ENCODE measurements at regions not wholly inside any gene's neighbourhood (a gene's known extent, or its start where the extent isn't known, plus 50 kb on each side); places are given as distances from the start of the nearest gene placed in this dataset.
A peak's percentile ranks its signal among the peaks of the same experiment; 100 is the strongest.
"Not testable (repeated sequence)": the region's sequence is repeated elsewhere in the genome, so short reads cannot be mapped to it uniquely, and the experiment has no call there.

GRCh38 chr19:22545751-22546150 is 88.4 kb upstream of the ZNF492 start:
- DNase-seq (ENCODE audit: low spot score), result peak; percentile 62

GRCh38 chr19:22533761-22534160 is 100.4 kb upstream of the ZNF492 start:
- DNase-seq (ENCODE audit: low spot score), result no peak

- DNase-seq (ENCODE audit: low spot score), result no peak
These were observed 101.5 kb upstream of the ZNF492 start for GRCh38 chr19:22532388-22533300.

DNA sequence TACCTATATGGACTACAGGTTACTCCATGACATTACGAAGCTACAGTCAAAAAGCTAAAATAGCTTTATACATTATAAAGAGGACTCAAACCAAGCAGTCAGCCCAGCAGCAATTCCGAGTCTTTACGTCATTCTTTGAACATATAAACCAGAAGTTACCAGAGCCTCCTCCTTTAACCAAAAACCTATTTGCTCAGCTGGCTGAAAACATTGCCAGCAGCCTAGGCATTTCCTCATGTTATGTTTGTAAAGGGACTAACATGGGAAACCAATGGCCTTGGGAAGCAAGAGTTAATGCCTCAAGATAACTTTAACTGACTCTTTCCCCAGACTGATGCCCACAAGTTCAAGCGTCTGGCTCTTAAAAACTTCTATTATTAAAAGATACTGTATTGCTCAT is 104.1 kb upstream of the ZNF492 start:
- no peak for DNase-seq (ENCODE audit: low spot score)

DNA sequence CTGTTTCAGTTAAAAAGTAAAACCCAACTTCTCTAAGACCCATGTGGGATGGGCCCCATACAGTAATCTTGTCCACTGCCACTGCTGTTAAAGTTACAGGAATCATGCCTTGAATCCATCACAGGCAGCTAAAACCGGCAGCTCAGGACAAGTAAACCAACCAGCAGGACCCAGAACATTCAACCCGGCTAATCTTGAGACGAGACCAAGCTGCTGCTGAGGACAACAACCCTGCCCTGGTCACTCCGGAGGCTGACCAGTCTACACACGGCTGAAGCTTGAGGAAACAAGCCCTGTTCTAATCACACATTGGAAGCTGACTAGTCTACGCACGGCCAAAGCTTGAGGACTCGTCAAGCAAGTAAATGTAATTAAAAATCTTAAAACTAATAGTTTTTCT is 105.2 kb upstream of the ZNF492 start:
- no peak for DNase-seq (ENCODE audit: low spot score)

DNA sequence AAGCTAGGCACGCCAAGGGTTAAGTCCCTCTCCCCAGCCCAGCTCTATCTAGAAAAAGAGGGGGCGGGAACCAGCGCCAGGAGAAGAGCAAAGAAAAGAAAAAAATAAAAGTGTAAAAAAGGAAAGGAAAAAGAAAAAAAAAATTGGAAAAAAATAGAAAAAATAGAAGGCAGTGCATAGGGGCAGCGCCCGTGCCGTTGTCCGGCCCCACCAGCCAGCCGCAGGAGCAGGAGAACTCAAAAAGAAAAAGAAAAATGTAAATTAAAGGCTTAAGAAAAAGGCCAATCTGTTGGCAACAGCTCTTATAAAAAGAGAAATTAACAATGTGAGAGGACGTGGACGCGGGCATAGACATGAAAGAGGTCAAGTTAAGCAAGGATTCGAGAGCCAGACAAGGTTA is 105.4 kb upstream of the ZNF98 start:
- DNase-seq (ENCODE audit: low spot score), result no peak

- no peak for DNase-seq (ENCODE audit: low spot score)
These were observed 104.6 kb upstream of the ZNF98 start for GRCh38 chr19:22526661-22527272.

GRCh38 chr19:22523940-22524339 is 101.8 kb upstream of the ZNF98 start:
- no peak for DNase-seq (ENCODE audit: low spot score)

DNA sequence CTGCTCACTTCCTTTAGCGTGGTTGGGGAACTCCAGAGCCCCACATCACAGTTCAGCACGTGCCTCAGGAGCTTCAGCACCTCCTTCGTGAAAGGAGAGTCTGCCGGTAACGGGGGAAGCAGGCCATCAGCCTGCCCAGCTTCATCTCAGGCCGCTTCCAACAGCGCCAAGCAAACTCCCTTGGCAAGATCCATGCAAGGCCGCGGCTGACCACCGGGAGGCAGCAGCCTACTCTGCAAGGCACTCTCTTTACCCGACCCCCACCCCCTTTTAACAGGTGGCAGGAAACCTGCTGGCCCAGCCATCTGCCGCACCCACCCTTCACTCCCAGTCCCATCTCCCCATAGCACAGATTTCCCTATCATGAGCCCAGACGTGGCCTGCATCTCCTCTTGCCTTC is 97.4 kb upstream of the ZNF98 start:
- not testable (repeated sequence) for DNase-seq (ENCODE audit: low spot score)

GRCh38 chr19:22519152-22519551 is 97.0 kb upstream of the ZNF98 start:
- no peak for DNase-seq (ENCODE audit: low spot score)

DNA sequence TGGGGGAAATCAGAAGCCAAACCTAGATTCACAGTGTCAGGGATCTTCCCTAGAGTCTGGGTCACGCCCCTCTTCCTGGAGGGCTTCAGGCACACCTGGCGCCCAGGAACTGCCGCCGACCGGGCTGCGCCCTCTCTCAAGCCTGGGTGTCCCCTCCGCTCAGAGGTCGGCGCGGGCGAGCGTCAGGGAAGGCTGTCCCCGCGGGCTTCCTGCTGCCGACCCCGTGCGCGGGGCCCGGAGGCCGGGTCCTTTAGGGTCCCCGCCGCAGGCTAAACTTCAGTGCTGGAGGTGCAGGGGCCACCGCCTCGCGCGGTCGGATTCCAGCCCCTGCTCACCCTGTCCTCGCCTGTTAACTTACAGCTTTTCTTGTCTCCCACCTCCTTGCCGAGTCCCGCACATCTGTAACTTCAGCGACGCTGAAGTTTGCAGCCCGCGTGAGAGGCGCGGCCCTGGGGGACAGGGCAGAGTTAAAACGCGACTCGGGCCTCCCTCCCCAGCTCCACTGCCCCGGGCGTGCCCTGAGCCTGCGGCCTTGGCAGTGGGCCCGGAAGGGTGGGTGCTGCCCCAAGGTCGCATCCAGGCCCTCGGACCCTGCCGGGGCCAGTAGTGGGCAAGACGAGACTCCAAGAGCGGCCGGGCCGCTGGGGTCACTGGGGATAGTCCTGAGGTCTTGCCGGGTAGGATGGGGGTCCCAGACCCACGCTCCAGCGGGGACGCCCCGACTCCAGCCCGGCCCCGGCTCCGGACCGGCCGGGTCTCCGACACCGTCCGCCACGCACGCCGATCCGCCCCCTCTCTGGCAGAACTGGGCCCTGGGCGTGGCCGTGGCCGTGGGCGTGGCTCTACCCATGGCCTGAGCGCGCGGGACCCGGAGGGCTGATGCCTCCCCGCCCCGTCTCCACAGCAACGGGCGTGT is 95.6 kb upstream of the ZNF98 start:
- no peak for DNase-seq (ENCODE audit: low spot score)

- DNase-seq (ENCODE audit: low spot score), result no peak
These were observed 93.3 kb upstream of the ZNF98 start for GRCh38 chr19:22515435-22515834.

DNA sequence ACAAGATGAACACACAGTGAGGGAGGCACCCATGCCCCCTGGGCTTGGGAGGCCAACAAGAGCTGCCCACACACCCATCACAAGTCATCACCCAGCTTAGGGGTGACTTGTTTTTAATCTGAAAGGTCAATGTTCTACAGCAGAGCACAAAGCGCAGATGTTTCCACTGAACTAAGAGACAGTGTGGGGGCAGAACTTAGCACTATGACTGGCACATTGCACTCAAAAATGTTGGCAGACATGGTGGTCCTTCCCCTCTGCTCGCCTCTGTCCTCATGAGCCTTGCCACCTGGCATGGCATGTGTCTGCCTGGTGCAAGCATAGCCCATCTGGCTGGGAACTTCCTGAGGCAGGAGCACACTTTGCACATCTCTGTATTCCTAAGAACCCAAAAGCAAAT is 81.4 kb upstream of the ZNF98 start:
- DNase-seq (ENCODE audit: low spot score), result no peak

- no peak for DNase-seq (ENCODE audit: low spot score)
These were observed 80.6 kb upstream of the ZNF98 start for GRCh38 chr19:22502766-22503165.

DNA sequence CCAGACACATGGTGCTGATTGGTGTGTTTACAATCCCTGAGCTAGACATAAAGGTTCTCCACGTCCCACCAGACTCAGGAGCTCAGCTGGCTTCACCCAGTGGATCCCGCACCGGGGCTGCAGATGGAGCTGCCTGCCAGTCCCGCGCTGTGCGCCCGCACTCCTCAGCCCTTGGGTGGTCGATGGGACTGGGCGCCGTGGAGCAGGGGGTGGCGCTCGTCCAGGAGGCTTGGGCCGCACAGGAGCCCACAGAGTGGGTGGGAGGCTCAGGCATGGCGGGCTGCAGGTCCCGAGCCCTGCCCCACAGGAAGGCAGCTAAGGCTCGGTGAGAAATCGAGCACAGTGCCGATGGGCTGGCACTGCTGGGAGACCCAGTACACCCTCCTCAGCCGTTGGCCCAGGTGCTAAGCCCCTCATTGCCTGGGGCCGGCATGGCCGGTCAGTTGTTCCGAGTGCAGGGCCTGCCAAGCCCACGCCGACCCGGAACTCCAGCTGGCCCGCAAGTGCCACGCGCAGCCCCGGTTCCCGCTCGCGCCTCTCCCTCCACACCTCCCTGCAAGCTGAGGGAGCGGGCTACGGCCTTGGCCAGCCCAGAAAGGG is 76.8 kb upstream of the ZNF98 start:
- not testable (repeated sequence) for DNase-seq (ENCODE audit: low spot score)

DNA sequence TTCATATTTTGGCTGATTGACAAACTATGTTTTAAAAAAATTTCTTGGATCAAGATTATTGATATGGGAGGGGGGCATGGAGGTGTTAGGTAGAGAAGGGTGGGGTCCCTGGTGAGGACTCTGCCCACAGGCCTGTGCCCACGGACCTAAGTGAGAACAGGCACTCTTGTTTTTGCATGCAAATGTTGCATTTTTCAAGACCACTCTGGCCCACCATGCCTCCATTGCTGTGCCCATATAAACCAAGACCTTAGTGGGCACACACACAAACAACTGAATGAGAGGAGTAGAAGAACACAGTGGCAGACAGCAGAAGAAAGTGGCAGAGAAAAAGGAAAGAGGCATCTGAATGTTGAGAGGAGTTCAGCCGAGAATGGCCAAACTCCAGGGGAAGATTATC is 69.6 kb upstream of the ZNF98 start:
- no peak for DNase-seq (ENCODE audit: low spot score)

DNA sequence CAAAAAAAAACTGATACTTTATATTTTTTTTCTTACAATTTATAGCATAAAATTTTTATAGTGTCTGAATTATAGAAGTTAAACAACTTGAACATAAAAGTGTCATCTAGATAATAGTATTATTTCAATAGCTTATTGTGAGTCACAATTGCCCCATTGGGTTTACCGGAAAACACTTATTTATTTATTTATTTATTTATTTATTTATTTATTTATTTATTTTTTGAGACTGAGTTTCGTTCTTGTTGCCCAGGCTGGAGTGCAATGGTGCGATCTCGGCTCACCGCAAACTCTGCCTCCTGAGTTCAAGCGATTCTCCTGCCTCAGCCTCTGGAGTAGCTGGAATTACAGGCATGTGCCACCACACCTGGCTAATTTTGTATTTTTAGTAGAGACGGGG is 61.4 kb upstream of the ZNF98 start:
- not testable (repeated sequence) for DNase-seq (ENCODE audit: low spot score)

GRCh38 chr19:22472180-22472637 is 50.1 kb upstream of the ZNF98 start:
- DNase-seq (ENCODE audit: low spot score), result no peak

All from HuH-7 (cell line).